Thyroid gland (tissue), 4 donors: ENCODE measurements at regions not wholly inside any gene's neighbourhood (a gene's known extent, or its start where the extent isn't known, plus 50 kb on each side); places are given as distances from the start of the nearest gene placed in this dataset.

Experiments used
- DNase-seq, 2 donors: peaks; one replicate each; pipeline ENCODE4 v3.0.0-alpha.2; 2019
- H3K27ac ChIP-seq, 3 donors: fragments of 200-600 bp; sonication (generic); 1 replicate in 2 of 3; 2 replicates in 1 of 3; pipeline ENCODE4 v1.5.1; 2016 to 2019; ENCODE audit warnings: mild to moderate bottlenecking in 1 of 3, moderate library complexity in 1 of 3
- H3K27me3 ChIP-seq: fragments of 200-600 bp; sonication (generic); one replicate; pipeline ENCODE4 v1.5.1; 2019
- H3K36me3 ChIP-seq, 2 donors: fragments of 200-600 bp; sonication (generic); one replicate each; pipeline ENCODE4 v1.5.1; 2016 to 2019
- H3K4me1 ChIP-seq, 2 donors: fragments of 200-600 bp; sonication (generic); one replicate each; pipeline ENCODE4 v1.5.1; 2017 to 2019
- H3K4me3 ChIP-seq, 3 donors: fragments of 200-600 bp; sonication (generic); replicated peaks in 1 of 3; 1 replicate in 2 of 3; 2 replicates in 1 of 3; pipeline ENCODE4 v1.5.1; 2016; ENCODE audit warnings: mild to moderate bottlenecking in 1 of 3
- H3K9me3 ChIP-seq: fragments of 200-600 bp; sonication (generic); one replicate; pipeline ENCODE4 v1.5.1; 2017
- CTCF ChIP-seq, 6 experiments: fragments of 200-600 bp in 3 of 6; fragments of 450-650 bp in 3 of 6; sonication (generic) in 3 of 6; IDR thresholded peaks; one replicate each; pipeline ENCODE4 v1.5.1; 2016 to 2019; ENCODE audit warnings: antibody characterized with exemption in 6 of 6, mild to moderate bottlenecking in 2 of 6, inconsistent platforms in 1 of 6, moderate library complexity in 1 of 6
- POLR2A ChIP-seq, 2 donors: fragments of 450-650 bp; IDR thresholded peaks; one replicate each; pipeline ENCODE4 v1.6.1; 2017; ENCODE audit warnings: antibody characterized with exemption in 2 of 2, mild to moderate bottlenecking in 2 of 2, moderate library complexity in 1 of 2
- WGBS, 2 donors: methylation state at CpG; one replicate each; pipeline ENCODE4 v1.1.5; 2017; 5-methylcytosine and 5-hydroxymethylcytosine counted together
- intact Hi-C: fragments of 100-400 bp; cut with DNase I; formaldehyde crosslinking; loops from one replicate; pipeline ENCODE4 v1.15.1; 2023

DNA sequence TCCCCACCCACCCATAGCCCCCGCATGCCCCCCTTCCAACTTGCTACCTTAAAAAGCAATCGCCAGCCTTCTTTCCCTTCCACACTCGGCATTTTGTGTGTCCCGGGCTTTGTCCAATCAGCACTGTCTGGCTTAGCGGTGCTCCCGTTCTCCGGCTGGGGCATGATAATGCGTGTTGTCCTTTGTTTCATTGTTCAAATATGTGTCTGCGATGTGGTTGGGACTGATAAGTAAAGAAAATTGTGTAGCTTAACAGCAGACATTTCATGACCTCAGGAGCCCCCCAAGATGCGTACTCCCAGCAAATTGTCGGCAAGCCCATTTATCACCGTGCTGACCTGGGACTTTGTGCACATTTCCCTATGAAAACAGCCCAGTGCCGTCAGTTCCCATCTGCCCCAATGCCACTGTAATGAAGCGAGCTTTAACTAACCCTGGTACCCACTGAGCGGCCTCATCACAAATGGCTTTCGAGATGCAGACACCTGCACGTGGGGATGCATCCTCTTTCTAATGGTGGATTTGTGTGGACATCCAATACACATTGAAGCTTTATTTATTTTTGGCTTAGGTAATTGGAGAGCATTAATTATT is 167.0 kb upstream of the E2F8 start:
- no peaks in the 10 kb centered on the region for H3K27me3 ChIP-seq
- WGBS, 2 donors: 89 to 93% methylated on average over 17 of the region's 17 CpGs
- intact Hi-C loops: no loop called here

GRCh38 chr11:19405966-19406365 is 165.2 kb upstream of the E2F8 start:
- Histone ChIP-seq H3K27me3 (no peaks in the 10 kb centered on the region), H3K36me3 (no peaks in the 10 kb centered on the region)

More for the DNA sequence above, 167.0 kb upstream of the E2F8 start:
- Histone ChIP-seq H3K27ac (no peak overlapping the region), H3K36me3 (no peaks in the 10 kb centered on the region), H3K4me1 (peaks cover 4 to 22% of the 10 kb centered on the region in 2 donors), H3K9me3 (no peaks in the 10 kb centered on the region), H3K4me3 (no peak overlapping the region)
- DNase-seq: no peak
- no peak for TF ChIP-seq CTCF (IDR thresholded peaks at IDR 0.05)
- no peak for TF ChIP-seq POLR2A (IDR thresholded peaks at IDR 0.05)

DNA sequence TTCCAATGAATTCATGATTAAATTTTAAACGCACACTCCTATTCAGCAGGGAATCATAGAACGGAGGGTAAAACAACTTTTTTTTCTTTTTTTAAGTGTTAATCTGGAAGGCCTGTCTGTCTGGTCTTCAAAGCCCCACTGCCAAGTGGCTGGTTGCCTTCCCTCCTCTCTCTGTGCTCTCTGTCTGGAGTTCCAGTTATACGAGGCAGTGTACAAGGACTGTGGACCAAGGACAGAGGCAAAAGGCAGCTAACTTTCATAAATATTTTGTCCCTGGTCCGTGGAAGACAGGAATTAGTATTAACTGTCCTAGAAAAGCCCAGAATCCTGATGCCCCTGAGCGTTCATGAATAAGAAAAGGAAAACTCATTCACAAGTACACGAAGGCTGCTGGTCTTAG is 164.0 kb upstream of the E2F8 start:
- intact Hi-C loops: no loop called here
- no peak overlapping the region for H3K27ac ChIP-seq
- 65 to 67% methylated on average over 6 of the region's 6 CpGs for WGBS, 2 donors
- no peak overlapping the region for H3K4me3 ChIP-seq
- H3K27me3 ChIP-seq: no peaks in the 10 kb centered on the region
- no peaks in the 10 kb centered on the region for H3K36me3 ChIP-seq
- H3K9me3 ChIP-seq: no peaks in the 10 kb centered on the region
- peaks cover 0 to 10% of the 10 kb centered on the region in 2 donors for H3K4me1 ChIP-seq
- TF ChIP-seq POLR2A (IDR thresholded peaks at IDR 0.05) (no peak), CTCF (IDR thresholded peaks at IDR 0.05) (no peak)
- no peak for DNase-seq

More at GRCh38 chr11:19405966-19406365, 165.2 kb upstream of the E2F8 start:
- peaks cover 0 to 12% of the 10 kb centered on the region in 2 donors for H3K4me1 ChIP-seq
- H3K27ac ChIP-seq: no peak overlapping the region
- no peak overlapping the region for H3K4me3 ChIP-seq
- DNase-seq: no peak
- intact Hi-C loops: no loop called here
- WGBS, 2 donors: 85 to 88% methylated on average over 4 of the region's 4 CpGs
- TF ChIP-seq POLR2A (IDR thresholded peaks at IDR 0.05) (no peak), CTCF (IDR thresholded peaks at IDR 0.05) (no peak)
- H3K9me3 ChIP-seq: no peaks in the 10 kb centered on the region

DNA sequence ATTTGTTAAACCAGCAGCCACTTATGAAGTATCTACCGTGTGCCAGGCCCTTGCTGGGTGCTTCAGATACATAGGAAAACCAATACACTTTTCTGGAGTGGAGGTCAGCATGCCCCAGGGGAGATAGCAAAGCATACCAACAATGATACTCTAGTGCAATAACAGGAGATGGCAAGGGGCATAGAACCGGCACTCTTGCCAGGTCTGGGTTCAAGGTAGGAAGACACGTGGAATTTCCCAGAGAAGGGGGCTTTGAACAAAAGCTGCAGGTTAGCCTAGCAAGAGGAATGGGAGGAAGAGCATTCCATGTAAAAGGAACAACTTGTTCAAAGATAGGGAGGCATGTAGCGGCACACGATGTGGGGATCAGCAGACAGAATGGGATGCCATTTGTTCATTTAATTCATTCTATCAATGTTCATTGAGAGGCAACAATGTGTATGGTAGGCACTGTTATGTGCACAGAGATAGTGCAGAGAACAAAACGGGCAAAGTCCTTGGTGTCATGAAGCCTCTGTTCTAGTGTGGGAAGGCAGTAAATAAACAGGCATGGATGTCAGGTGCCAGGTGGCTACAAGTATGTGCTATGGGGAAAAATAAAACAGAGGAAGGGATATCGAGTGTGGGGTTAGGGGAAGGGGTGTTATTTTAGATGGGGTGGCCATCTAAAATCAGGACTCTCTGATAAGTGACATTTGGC is 162.6 kb upstream of the E2F8 start:
- WGBS, 2 donors: 65 to 66% methylated on average over 7 of the region's 7 CpGs
- H3K9me3 ChIP-seq: no peaks in the 10 kb centered on the region
- no peaks in the 10 kb centered on the region for H3K36me3 ChIP-seq
- TF ChIP-seq POLR2A (IDR thresholded peaks at IDR 0.05) (no peak), CTCF (IDR thresholded peaks at IDR 0.05) (no peak)
- DNase-seq: no peak
- H3K27me3 ChIP-seq: no peaks in the 10 kb centered on the region
- H3K27ac ChIP-seq: no peak overlapping the region
- intact Hi-C loops: no loop called here
- no peak overlapping the region for H3K4me3 ChIP-seq
- H3K4me1 ChIP-seq: peaks cover 11 to 12% of the 10 kb centered on the region in 2 donors

GRCh38 chr11:19400296-19400695 is 159.6 kb upstream of the E2F8 start:
- Histone ChIP-seq H3K4me3 (no peak overlapping the region), H3K9me3 (no peaks in the 10 kb centered on the region), H3K27ac (no peak overlapping the region), H3K36me3 (no peaks in the 10 kb centered on the region), H3K4me1 (peaks cover 11 to 15% of the 10 kb centered on the region in 2 donors), H3K27me3 (no peaks in the 10 kb centered on the region)
- no peak for TF ChIP-seq CTCF (IDR thresholded peaks at IDR 0.05)
- 95 to 97% methylated on average over 5 of the region's 5 CpGs for WGBS, 2 donors
- DNase-seq: no peak
- intact Hi-C loops: no loop called here
